HG02642 (cell line): ENCODE measurements at regions not wholly inside any gene's neighbourhood (a gene's known extent, or its start where the extent isn't known, plus 50 kb on each side); places are given as distances from the start of the nearest gene placed in this dataset.
"Not testable (repeated sequence)": the region's sequence is repeated elsewhere in the genome, so short reads cannot be mapped to it uniquely, and the experiment has no call there.

Experiments
- ATAC-seq: cut with Tn5 transposase; IDR thresholded peaks from one replicate; pipeline ENCODE4 v1.9.1; 2021; ENCODE audit warnings: mild to moderate bottlenecking; ENCODE audit not compliant: unreplicated experiment, poor library complexity

DNA sequence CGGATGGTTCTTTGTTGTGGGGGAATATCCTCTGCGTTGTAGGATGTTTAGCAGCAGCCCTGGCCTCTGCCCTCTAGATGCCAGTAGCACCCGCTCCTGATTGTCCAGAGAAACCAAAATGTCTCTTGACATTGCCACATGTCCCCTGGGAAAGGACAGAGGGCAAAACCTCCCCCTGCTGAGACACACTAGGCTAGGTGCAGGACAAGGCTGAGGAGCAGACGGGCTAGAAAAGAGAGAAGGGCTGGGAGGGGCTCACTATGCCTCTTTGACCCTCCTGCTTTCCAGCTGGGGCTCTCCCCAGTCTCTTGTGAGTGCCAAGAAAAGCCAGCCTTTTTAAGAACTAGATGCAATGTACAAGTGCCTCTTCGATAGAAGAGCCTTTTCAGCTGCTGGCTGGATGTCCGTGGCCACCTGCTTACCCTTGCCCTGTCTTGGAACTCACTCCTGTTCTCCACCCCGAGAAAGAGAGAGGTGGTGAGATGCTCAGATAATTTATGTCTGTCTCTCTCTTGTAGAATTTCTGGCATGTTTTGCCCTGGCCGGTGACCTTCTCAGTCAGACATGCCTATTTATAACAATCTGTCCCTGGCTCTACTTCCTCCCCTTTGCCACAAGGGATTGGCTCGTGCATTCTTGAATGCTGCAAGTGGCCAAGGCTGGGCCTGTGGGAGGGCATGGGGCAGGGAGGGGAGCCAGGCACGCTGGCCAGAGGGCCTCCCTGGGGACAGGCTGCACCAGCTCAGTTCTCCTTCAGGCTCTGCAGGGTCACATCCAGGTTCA is 142.6 kb downstream of the RPLP1 start:
- ATAC-seq, result no peak

DNA sequence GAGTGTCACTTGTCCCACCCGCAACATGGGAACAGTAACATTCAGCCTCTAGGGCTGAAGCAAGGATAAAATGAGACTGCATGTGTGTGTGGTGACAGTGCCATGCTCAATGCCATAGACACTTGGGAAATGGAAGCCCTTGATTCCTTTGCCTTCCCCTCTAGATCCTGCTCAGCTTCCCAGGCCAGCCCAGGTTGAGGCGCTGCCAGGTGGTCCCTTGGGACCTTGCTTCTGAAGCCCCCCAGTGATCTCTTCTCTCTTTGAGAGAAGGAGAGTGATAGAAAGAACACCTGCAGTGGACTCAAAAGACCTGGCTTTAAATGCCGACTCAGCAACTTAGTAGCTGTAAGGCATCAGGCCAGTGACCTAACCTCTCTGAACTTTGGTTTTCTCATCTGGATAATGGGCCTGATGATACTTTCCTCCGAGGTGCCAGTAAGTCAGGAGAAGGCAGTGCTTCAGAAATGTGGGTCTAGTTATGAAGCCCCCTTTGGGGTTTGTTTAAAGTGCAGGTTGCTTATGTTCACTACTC is 144.5 kb downstream of the RPLP1 start:
- no peak for ATAC-seq

DNA sequence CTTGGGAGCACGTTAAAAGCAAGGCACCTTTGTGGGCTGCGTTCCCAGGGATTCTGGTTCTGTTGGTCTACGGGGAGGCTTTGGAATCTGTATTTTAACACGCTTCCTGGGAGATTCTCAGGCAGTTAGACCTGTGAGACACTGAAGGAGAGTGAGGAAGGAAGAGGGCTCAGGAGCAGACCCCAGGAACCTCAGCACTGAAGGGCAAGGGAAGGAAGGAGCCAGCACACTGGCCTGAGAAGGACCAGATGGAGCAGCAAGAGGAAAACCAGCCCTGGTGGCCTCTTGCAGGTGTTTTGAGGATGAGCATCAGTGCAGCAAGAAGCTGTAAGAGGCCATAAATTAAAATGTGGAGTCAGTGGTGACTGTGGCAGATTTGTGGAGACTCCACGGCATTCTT is 146.7 kb downstream of the RPLP1 start:
- no peak for ATAC-seq

DNA sequence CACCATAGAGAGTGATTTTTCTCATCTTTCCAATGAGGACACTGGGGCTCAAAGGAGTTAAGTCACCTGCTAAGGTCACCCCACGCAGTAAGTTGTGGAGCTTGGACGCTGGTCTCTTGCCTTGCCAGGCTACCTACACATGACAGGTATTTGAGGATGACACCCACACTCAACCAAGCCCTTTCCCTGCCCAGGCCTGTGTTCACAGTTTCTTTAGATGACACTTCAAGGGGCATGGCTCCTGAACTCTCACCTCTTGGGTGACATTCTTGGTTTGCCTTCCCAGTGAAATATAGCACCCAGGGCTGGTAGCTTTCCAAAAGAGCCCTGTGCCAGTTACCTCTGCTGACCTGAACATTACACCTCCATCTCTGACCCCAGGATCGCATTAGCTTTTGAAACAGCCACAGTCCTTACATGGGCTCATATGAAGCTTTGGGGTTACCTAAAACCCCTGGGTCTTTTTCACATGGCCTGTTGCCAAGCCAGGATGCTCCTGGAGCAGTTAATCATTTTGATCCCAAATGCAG is 148.0 kb downstream of the RPLP1 start:
- no peak for ATAC-seq

DNA sequence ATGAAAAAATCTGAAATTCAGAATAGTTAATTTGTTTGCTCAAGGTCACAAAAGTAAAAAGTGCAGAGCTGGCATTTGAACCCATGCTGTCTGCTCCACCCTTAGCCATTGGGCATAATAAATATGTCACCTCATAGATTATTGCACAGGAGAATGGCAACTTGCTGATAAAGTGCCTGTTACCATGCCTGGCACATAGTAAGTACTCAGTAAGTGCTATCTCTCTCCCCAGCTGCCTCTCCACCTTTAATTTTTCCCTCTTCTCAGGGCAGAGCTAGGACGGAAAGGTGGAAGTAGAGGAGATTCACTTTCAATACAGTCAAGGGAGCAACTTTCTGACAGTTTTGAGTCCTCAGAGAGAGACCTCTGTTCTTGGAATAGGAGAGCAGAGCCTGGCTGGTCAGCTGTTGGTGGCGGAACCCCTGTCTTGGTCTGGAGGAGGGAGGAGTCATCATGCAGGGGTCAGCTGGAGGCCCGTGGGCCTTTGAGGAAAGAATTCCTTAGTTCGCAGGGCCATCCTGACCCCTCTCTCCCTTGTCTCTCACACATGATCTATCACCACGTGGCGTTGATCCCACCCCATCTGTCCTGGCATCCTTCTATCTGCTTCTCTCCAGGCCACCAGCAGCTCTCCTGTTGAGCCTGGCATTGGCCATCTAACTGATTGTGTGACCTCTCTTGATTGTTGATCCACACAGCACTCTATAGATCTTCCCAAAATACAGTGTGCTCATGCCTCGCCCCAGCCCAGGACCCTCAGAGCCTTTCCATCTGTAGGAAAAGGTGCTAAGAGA is 149.3 kb downstream of the RPLP1 start:
- ATAC-seq, result no peak

DNA sequence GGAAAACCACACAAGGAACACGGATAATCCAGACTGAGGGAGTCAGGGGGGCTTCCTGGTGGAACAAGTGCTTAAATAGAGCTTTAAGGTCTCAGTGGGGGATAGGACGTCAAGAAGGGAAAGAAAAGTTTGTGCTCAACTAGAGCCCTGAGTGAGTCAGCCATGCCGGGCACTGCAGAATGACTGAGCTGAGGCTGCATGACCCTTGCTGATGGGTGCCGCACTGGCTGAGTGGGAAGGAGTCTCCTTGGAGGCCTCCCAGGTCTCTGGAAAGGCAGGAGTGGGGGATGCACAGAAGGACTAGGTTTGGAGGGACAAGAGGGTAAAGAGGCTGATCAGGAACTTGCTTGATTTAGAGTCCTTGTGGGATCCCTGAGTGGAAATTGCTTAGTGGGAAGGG is 150.3 kb downstream of the RPLP1 start:
- ATAC-seq, result no peak

DNA sequence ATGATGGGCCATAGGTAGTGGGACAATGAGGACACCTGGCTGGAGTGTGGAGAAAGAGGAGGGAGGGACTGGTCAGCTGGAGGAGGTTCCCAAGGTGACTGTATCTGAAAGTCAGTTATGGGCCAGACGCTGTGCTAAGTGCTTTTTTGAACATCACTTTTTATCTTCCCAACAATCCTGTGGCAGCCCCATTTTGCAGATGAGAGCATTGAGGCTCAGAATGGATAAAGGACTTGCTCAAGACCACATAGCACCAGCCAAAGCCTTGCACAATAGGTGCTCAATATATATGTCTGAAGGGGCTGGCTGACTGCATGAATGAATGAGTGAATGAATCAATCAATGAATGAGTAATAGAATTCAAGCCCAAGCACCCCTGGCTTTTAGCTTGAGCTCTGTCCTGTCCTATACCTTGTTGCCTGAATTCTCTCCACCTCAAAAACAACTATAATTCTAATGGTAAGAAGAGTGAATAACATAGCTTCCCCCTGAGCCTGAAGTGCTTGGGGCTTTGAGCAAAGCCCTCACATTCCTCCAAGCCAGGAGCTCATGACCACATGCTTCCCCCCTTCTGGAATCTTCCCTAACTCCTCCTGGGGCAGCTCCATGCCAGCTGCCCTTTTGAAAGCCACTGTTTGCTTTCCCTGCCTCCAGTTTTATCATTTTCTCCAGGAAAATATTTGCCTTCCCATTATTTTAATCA is 150.9 kb downstream of the RPLP1 start:
- no peak for ATAC-seq

DNA sequence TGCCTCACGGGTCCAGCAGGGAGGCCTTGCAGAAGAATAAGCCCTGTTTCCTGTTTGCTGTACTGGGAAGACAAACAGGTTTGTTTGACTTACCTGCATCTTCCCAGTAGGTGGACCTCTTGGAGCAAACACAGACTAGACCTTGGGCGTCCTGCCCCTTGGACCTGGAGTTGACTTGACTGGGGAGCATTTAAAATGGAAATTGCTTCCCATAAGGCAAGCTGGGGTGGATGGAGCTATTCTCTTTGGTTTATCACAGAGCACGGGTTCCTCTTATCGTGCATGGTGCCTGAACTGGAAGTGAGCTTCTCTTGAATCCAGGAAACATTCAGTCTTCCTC is 151.4 kb downstream of the RPLP1 start:
- ATAC-seq, result no peak

DNA sequence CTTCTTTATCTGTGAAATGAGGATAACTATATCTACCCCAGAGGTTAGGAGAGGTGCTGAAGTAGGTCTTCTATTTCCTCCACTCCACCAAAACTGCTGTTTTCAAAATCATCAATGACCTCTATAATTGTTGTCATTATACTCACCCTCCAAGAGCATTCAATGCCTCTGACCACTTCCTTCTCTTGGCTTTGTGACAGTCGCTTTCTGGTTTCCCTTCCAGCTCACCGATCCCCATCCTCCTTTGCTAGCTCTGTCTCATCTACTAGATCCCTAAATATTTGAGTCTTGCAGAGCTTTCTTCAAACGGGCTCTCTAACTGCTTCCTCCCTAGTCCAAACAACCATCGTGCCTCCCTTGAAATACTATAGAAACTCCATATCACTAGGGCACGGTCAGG is 153.5 kb downstream of the RPLP1 start:
- ATAC-seq, result no peak

DNA sequence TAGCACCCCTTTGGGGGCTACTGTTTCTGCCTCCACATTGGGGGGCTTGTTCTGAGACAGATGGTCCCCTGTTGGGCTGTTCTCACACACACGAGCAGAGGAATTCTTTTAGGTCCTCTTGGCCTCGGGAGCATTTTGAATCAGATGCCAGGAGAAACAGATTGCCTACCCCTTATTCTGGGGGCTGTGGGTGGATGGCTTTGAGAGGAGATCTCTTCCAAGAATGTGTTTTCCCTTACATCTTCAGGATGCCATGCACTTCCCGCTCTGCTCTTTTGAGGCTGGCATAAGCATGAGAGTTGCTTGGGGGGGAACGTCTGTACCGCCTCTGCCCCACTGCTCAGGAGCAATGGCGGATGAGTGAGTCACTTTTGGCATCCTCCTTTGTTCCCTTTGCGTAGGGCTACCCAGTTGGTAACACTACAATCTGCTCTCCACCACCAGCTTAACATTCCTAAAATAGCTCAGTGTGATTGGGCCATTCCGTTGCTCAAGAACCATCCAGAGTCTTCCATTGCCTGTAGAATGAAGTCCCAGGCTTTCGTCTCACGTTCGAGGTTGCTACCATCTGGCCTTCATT is 154.4 kb downstream of the RPLP1 start:
- no peak for ATAC-seq

DNA sequence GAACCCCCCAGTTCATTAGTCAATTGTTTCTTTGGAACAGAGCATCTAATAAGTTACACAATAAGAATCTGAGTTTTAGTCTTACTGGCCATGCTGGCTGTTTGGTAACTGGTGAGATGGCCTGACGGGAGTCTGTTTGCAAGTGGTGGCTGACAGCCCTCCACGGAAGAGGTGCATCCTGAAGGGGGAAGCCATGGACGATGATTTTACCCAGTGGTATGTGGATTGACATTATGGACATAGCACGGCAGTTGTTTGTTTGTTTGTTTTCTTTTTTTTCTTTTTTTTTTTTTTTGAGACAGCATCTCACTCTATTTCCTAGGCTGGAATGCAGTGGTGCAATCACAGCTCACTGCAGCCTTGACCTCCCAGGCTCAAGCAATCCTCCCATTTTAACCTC is 156.0 kb downstream of the RPLP1 start:
- ATAC-seq, result no peak

DNA sequence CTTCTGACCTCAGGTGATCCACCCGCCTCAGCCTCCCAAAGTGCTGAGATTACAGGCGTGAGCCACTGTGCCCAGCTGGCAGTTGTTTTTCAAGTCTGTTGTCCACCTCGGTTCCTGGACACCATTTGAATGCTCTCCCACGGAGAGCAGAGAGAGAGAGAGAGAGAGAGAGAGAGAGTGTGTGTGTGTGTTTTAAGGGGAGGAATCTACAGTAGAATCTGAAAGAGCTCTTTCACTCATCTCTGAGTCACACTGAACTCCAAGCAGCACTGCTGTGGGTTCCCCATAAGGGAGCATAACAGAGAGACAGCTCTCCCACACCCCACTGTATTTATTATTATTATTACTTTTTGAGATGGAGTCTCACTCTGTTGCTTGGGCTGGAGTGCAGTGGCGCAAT is 156.6 kb downstream of the RPLP1 start:
- no peak for ATAC-seq

DNA sequence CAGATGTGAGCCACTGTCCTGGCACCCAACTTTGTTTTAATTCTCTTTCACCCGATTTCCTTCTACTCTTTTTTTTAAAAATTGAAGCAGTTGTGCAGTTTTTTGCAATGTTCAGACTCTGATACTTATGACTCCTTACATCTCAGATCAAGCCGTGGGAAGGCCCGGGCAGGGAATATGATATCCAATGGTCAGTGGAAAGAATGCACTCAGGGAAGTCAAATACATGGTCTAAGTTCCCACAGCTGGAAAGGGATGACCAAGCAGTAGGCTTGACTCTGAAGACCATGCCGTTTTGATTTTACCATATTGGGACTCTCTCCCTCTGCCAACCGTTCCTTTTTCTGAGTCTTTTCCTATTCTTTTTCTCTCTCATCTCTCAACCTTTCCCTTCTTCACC is 157.2 kb downstream of the RPLP1 start:
- no peak for ATAC-seq

DNA sequence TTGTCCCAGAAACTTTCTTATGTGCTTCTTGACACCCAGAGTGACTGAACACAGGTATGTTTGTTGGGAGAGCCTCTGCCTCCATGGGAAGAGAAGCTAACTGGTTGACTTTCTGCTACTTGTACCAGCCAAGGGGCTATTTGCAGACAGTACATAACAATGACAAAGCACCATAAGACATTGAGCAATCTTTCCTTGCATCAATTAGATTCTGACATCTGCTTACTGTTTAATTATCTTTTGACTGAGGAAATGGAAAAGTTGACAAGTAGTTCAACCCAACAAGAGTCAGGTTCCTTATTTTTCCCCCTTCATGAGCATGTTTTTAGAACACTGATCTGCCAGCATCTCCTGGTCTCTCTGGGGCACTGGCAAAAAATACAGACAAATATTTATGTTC is 157.7 kb downstream of the RPLP1 start:
- no peak for ATAC-seq

DNA sequence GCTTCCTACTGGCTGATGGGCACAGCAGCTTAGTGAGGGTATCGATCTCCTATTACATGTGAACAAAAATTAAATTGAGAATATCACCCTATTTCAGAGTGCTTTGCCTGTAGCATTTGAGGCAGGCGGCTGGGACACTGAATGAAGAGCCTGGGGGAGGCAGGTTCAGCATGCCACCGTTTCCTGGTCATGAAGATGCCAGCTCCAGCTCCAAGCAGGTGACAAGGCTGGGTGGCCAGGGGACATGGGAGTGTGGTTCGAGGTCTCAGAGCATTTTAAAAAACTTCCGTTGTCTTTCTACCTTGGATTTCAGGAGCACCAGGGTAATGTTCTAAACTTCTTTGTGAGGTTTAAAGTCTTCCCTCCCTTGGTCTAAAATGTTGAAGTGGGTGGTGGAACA is 158.2 kb downstream of the RPLP1 start:
- ATAC-seq, result no peak

DNA sequence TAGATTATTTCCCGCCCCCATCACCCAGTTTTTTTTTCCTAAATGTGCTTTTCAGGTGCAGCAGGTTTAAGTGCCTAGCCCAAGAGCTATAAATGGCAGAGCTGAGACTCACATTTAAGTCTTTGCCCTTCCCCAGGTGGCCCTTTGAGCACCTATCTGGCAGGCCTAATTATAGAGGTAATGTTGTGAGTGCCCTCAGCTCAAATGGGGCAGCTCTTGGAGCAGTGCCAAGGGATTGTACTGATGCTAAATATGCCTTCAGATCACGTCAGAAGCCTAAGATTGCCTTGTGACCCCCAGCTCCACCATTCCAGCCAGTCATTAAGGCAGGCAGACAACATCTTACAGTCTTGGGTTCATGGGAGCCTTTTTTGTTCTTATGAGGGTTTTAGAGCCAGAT is 159.5 kb downstream of the RPLP1 start:
- ATAC-seq, result no peak

DNA sequence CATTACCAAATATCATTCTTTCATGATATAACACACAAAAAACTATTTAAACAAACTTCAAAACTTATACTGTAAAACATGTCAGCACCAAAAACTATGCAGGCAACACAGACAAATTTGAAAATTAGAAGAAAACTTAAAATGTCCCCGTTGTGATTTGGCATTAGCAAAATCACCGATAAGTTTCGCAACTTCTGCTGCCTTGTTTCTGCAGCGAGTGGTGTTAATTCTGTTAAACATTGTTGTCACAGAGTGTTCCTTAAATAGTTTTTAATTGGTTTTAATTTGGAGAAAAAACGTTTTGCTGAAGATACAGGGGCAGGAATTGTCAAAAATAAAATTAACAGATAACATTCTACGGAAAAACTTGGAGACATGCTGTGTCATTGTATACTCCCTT is 160.6 kb downstream of the RPLP1 start:
- ATAC-seq, result no peak

DNA sequence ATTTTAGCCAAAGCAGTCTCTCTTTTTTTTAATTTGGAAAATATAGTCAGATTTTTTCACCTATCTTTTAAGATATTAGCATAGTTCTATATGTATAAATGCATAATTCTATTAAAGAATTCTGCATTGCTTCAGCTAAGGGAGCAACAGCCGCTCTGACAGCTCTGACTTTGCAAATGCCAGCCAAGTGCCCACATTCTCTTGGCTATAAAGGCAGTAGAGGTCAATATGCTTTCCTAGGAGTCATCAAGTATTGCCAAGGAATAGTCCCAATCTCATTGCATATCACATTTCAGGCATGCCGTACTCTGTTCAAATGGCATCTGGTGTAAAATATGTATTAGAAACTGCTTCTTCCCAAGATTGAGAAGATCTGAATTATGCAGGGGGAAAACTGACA is 161.4 kb downstream of the RPLP1 start:
- no peak for ATAC-seq

DNA sequence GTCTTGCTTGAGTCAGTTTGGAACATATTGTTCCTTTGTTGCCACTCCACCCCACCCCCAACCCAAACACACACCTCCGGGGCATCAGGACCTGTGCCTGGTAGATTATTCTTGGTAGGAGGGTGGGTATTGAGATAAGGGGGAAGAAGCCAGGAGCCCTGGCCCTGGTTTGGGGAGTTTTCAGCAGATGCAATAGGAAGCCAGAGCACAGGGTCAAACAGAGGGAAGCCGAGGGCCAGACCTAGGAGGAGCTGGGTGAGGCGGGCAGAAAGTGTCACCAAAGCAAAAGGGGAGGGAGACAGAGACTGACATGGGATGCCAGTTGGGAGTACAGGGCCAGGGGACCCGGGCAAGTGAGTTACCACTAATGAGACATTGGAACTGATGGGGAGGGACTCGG is 163.1 kb downstream of the RPLP1 start:
- no peak for ATAC-seq

DNA sequence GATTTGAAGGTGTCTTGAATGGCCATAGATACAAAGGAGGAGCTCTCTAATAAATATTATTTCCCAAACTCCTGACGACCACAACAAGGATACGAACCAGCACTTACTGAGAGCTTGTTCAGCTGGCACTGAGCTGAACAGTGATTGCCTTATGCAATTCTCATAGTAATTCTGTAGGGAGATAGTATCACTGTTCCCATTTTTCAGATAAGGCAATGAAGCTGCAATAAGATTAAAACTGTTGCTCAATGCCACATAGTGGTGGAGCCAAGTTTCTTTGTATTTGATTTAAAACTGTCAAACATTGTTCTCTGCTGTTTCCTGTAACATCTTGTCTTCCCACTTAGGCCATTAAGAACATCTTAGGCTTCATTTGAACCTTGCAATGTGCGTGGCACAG is 163.9 kb downstream of the RPLP1 start:
- no peak for ATAC-seq

DNA sequence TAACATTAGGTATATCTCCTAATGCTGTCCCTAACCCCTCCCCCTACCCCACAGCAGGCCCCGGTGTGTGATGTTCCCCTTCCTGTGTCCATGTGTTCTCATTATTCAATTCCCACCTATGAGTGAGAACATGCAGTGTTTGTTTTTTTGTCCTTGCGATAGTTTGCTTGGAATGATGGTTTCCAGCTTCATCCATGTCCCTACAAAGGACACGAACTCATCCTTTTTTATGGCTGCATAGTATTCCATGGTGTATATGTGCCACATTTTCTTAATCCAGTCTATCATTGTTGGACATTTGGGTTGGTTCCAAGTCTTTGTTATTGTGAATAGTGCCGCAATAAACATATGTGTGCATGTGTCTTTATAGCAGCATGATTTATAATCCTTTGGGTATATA is 164.5 kb downstream of the RPLP1 start:
- ATAC-seq, result not testable (repeated sequence)
